Urothelium cell line (cell line): ENCODE measurements at regions not wholly inside any gene's neighbourhood (a gene's known extent, or its start where the extent isn't known, plus 50 kb on each side); places are given as distances from the start of the nearest gene placed in this dataset.
"Not testable (repeated sequence)": the region's sequence is repeated elsewhere in the genome, so short reads cannot be mapped to it uniquely, and the experiment has no call there.

Experiments
- DNase-seq: peaks from one replicate; pipeline ENCODE4 v3.0.0; 2011; ENCODE audit warnings: low spot score, mixed read lengths
- FAIRE-seq: peaks from 2 replicates; lab custom pipeline; 2011; peaks lifted over from hg19 to GRCh38; lab: Jason Lieb, UNC

- DNase-seq, result no peak
- no peak for FAIRE-seq
These were observed 85.1 kb downstream of the NIBAN1 start for GRCh38 chr1:184889166-184889565.

GRCh38 chr1:184888505-184888904 lies 85.8 kb downstream of the NIBAN1 start:
- DNase-seq, result peak; percentile 20
- FAIRE-seq, result no peak

GRCh38 chr1:184882957-184883815 lies 91.1 kb downstream of the NIBAN1 start:
- no peak for DNase-seq
- no peak for FAIRE-seq

GRCh38 chr1:184881941-184882913 lies 92.1 kb downstream of the NIBAN1 start:
- DNase-seq (no peak), FAIRE-seq (no peak)

DNA sequence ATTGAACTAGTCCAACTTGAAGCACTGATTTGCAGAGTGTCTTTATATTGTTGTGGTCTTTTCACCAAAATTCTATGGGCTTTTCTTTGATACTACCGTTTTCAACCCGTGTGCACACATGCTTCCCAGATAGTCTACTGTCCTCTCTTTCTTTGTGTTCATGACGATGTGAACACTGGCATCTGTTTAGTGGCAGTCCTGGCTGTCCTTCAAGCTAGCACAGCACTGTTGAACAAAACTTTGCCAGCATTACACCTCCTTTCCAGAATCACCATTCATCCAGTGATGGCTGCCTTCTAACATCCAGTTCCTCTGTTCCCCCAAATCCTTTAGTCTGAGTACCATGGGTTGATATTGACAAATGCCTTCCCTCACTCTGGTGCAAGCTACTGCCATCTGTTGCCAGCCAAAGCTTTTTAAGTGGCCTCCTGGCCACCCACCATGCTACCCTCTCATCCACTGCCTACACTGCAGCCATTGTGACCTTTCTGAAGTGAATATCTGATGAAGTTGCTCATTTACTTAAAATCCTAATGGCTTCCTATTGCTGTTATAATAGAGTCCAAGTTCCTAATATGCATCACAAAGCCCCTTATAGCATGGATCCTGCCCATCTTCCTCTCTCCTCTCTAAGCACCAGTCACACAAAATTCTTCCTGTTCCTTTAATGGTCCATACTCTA lies 94.3 kb downstream of the NIBAN1 start:
- no peak for FAIRE-seq
- no peak for DNase-seq

DNA sequence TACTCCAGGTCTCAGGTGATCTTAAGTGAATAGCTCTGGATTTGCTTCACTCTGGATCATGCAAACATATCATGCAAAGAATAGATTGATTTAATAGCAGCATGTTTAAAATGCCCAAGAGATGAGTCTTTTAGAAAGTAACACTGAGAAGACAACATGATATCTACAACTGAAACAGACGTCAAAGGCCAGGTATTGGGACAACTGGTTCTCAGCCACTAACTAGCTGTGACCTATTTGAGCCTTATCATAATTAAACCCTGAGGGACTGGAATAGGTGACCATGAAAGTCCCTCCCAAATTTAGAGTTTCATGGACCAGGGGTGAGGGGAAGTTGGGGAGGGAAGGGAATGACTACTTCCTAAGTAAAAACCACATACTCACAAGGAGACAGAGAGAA lies 95.7 kb downstream of the NIBAN1 start:
- FAIRE-seq (no peak), DNase-seq (no peak)

DNA sequence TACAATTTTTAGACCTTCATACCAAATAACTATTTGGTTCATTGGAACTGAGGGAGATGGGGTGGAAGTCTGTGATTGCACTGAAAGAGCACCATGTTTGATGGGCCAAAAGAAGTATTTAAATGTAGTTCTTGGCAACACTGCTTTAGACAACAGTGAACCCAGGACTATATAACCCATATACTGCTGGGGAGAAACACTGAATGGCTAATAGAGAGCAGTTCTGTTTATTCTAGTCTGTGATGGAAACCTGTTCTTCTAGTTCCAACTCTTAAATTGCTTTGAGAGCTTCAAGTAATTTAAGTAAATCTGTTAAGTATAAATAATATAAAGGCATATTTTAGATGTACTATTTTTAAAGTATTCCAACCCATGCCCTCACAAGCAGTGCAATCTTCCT lies 96.3 kb downstream of the NIBAN1 start:
- DNase-seq (no peak), FAIRE-seq (no peak)

DNA sequence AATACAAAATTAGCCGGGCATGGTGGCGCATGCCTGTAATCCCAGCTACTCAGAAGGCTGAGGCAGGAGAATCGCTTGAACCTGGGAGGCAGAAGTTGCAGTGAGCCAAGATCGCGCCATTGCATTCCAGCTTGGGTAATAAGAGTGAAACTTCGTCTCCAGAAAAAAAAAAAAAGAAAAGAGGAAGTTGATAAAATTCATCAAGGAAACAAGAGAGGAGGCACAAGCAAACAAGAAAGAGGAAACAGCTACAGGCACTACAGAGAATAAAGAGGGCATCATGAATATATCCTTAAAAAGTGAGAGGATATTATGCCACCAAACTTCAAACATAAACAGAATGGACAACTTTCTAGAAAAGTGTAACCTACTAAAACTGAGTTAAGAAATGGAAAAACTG lies 98.3 kb downstream of the NIBAN1 start:
- FAIRE-seq, DNase-seq: not testable (repeated sequence)

DNA sequence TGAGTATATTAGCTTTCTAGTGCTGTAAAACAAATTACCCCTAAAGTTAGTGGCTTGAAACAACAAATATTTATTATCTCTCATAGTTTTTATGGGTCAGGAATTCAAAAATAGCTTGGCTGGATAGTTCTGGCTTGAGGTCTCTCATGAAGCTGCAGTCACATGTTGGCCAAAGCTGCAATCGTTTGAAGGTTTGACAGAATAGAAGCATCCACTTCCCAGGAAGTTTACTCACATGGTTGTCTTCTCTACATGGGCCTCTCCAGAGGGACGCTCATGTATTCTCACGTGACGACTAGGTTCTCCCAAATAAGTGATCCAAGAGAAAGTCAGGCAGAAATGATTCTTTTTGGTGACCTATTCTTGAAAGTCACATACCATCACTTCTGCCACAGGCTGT lies 99.1 kb downstream of the NIBAN1 start:
- DNase-seq (no peak), FAIRE-seq (no peak)

DNA sequence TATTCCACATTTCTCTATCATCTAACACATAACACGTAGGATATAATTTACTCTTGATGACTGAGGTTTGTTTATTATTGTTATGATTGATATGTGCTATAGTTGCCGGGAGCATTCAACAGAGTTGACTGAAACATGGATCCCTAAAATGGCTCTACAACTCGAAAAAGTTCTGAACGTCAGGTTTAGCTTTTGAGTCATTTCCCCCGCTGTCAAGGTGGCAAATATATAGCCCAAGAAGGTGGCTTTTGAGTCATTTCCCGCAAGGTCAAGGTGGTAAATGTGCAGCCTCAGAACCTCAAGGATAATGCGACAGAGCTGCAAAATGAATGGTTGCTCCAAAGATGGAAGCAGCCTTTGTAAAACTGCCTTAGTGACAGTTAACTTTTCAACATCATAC lies 104.0 kb downstream of the NIBAN1 start:
- no peak for FAIRE-seq
- DNase-seq, result no peak

DNA sequence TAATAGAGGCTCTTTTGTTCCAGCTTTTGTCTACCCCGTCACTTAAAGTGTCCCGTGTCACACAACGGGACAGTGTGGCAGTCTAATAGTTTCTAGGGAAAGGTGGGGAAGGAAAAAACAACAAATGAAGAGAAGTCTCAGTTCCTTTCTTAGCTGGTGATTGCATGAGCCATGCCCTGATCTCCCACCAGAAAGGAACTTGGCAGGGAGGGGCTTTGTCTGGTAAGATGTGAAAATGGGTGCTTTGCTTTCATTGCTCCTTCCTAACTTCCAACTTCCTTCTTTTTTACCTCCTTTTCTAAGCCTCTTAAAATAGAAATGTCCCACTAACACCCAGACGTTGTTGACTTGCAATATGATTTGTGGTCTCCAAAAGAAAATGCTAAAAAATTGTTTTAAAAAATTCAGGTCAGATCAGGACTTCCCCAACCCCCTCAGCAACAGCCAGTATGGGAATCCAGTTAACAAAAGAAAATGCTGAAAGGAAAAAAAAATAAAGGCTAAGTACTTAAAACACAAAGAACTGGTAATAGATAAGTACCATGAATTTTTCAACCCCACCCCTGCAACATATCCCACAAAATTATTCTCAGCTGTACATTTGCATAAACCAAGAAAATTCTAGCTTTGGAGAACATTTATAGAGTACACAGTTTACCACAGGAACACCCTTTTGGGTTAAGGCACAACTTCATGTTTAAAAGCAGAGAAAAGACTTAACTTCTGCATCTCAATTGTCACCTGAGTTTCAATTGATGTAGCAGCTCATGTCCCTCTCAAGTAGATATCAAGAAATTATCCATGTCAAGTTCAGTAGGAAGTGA lies 106.2 kb downstream of the NIBAN1 start:
- FAIRE-seq (no peak), DNase-seq (no peak)

GRCh38 chr1:184866991-184867788 lies 107.1 kb downstream of the NIBAN1 start:
- FAIRE-seq (no peak), DNase-seq (peak; percentile 50)

- no peak for FAIRE-seq
- no peak for DNase-seq
These were observed 107.7 kb downstream of the NIBAN1 start for GRCh38 chr1:184866586-184866985.

GRCh38 chr1:184865831-184866230 lies 108.5 kb downstream of the NIBAN1 start:
- DNase-seq (no peak), FAIRE-seq (no peak)

DNA sequence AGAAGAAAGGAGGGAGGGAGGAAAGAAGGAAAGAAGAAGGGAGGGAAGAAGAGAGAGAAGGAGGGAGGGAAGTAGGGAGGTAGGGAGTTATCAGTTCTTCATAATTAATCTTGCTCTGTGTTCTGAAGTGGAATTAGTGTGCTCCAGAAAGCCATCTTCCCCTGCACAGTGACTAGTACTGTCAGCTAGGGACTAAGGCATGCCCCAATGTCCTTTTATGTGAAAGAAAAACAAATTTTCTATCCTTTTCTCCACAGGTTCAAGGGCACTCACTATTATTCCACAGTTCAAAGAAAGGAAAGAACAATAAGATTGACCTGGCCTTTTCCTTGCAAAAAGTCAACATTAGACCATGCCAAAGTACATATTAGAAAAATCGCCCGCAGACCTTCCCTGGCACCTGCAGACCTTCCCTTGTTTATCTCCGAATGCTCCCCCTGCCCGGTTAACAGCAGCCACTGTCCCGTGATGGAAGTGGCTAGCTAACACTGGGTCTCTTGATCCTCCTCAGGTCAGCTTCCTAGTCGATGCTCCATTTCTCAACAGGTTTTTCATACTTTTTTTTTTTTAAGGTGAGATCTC lies 107.2 kb upstream of the EDEM3 start:
- DNase-seq, result no peak
- no peak for FAIRE-seq

DNA sequence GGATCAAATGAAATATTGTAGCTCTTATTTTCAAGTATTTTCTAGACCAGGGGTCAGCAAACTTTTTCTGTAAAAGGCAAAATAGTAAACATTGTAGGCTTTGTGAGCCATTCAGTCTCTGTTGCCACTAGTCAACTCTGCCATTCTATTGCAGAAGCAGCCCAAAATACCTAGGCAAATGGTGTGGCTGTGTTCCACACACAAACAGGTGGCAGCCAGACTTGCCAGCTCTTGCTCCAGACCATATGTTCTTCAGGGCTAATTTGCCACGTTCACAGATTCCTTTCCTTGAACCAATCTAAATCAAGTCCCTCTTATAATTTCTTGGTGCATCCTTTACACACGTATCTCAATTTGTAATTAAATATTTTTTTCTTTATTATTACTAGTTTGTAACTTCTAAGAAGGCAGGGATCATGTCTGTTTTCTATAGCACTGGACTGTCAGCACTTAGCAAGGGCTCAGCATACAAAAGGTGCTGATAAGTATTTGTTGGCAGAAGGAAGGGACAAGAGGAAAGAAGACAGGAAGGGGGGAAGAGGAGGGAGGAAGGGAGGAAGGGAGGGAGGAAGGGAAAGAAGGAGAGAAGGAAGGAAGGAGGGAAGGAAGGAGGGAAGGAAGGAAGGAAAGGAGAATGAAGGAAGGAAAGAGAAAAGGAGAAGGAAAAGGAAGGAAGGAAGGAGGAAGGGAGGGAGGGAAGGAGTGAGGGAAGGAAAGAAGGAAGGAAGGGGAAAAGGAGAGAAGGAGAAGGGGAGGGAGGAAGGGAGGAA lies 106.5 kb upstream of the EDEM3 start:
- DNase-seq, result no peak
- FAIRE-seq, result no peak

- FAIRE-seq (no peak), DNase-seq (no peak)
These were observed 105.9 kb upstream of the EDEM3 start for GRCh38 chr1:184860535-184860934.

DNA sequence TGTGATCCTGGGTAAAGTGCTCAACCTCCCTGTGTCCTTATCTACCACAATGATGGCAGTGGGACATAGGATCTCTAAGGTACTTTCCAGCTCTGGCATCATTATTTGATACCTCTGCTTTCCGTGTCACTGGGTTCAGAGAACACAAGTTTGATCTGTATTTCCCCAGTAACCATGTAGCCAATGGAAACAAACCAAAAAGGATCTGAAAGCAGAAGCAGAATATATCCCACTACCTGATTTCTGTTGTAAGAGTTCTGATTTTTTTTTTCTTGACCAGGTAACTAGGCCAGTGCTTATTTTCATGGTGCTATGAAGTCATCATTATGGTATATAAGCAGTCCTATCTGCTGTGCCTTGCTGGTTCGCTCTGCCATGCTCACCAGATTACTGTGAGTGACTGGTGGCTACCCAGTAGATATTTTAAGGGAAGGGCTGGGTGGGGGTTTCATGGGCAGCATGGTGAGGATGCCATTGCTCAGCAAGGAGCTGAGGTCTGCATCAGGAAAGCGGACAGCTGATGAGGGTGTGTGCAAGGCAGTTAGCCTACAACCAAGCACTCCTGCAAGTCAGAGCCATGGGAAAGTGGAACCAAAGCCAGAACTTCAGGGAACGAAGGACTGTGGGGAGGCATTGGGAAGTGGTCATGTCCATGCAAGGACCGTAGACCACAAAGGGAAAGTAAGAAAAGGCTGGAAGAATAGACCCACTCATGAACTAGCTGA lies 104.9 kb upstream of the EDEM3 start:
- FAIRE-seq (no peak), DNase-seq (no peak)
